ENCODE measurements at regions not wholly inside any gene's neighbourhood (a gene's known extent, or its start where the extent isn't known, plus 50 kb on each side); places are given as distances from the start of the nearest gene placed in this dataset.

- Mint-ChIP-seq H3K27me3 (ENCODE audit: low read depth) (peaks cover 15% of the 10 kb centered on the region), H3K4me1 (no peaks in the 10 kb centered on the region), H3K36me3 (ENCODE audit: low read depth) (no peaks in the 10 kb centered on the region)
Measured at GRCh38 chr6:1244278-1244677, 67.6 kb upstream of the FOXQ1 start.

DNA sequence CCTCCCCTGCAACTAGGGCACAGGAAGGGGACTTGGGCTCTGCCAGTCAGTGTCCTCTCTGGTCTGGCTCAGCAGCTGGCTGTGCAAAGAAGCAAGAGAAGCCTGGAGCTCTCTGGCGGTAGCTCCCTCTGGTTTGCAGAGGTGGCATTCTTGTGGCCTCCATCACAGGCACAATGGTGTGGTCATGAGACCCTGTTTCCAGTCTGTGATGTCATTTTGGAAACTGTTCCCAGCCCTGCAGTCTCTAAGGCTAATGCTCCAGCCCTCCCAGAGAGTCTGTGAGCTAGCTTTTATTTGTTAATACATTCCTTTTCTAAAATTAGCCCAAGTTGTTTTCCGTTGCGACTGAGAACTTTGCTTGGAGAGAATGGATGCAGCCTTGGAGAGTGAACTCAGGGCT is 69.5 kb upstream of the FOXQ1 start:
- peaks cover 8% of the 10 kb centered on the region for H3K27me3 Mint-ChIP-seq (ENCODE audit: low read depth)
- no peaks in the 10 kb centered on the region for H3K4me1 Mint-ChIP-seq
- TF ChIP-seq, protein P1, sequence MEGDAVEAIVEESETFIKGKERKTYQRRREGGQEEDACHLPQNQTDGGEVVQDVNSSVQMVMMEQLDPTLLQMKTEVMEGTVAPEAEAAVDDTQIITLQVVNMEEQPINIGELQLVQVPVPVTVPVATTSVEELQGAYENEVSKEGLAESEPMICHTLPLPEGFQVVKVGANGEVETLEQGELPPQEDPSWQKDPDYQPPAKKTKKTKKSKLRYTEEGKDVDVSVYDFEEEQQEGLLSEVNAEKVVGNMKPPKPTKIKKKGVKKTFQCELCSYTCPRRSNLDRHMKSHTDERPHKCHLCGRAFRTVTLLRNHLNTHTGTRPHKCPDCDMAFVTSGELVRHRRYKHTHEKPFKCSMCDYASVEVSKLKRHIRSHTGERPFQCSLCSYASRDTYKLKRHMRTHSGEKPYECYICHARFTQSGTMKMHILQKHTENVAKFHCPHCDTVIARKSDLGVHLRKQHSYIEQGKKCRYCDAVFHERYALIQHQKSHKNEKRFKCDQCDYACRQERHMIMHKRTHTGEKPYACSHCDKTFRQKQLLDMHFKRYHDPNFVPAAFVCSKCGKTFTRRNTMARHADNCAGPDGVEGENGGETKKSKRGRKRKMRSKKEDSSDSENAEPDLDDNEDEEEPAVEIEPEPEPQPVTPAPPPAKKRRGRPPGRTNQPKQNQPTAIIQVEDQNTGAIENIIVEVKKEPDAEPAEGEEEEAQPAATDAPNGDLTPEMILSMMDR (conservative IDR thresholded peaks at IDR 0.05) = no peak
- H3K4me3 Mint-ChIP-seq = no peak overlapping the region
- DNase-seq (ENCODE audit: low read depth, low spot score) = no peak
- no peaks in the 10 kb centered on the region for H3K36me3 Mint-ChIP-seq (ENCODE audit: low read depth)
- H3K9me3 Mint-ChIP-seq = no peaks in the 10 kb centered on the region
- no peak overlapping the region for H3K27ac Mint-ChIP-seq (ENCODE audit: unreplicated experiment)

More at GRCh38 chr6:1244278-1244677, 67.6 kb upstream of the FOXQ1 start:
- H3K27ac Mint-ChIP-seq (ENCODE audit: unreplicated experiment) = no peak overlapping the region
- peaks cover 5% of the 10 kb centered on the region for H3K9me3 Mint-ChIP-seq
- TF ChIP-seq, protein P1 (conservative IDR thresholded peaks at IDR 0.05) = no peak
- no peak overlapping the region for H3K4me3 Mint-ChIP-seq
- no peak for DNase-seq (ENCODE audit: low read depth, low spot score)

DNA sequence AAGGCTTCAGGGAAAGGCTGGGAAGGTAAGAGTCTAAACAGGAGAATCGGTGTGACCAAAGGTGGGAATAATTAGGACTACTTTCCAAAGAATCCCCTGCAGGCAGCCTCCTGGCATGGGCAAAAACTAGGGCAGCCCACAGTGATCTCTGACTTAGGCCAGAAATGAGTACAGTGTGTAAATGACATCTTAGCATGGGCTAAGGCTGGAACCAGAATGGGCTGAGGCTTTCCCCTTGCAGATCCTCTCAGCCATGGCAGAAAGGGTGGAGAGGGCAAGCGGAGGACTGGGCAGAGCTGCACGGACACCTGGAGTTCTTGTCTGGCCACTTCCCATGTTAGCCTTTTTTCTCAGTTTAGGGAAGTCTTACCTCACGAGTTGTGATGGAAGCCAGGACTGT is 69.9 kb upstream of the FOXQ1 start:
- Mint-ChIP-seq H3K4me1 (no peaks in the 10 kb centered on the region), H3K27ac (ENCODE audit: unreplicated experiment) (no peak overlapping the region), H3K36me3 (ENCODE audit: low read depth) (no peaks in the 10 kb centered on the region), H3K9me3 (no peaks in the 10 kb centered on the region), H3K4me3 (no peak overlapping the region), H3K27me3 (ENCODE audit: low read depth) (peaks cover 9% of the 10 kb centered on the region)
- TF ChIP-seq, protein P1 (conservative IDR thresholded peaks at IDR 0.05) = no peak
- no peak for DNase-seq (ENCODE audit: low read depth, low spot score)

DNA sequence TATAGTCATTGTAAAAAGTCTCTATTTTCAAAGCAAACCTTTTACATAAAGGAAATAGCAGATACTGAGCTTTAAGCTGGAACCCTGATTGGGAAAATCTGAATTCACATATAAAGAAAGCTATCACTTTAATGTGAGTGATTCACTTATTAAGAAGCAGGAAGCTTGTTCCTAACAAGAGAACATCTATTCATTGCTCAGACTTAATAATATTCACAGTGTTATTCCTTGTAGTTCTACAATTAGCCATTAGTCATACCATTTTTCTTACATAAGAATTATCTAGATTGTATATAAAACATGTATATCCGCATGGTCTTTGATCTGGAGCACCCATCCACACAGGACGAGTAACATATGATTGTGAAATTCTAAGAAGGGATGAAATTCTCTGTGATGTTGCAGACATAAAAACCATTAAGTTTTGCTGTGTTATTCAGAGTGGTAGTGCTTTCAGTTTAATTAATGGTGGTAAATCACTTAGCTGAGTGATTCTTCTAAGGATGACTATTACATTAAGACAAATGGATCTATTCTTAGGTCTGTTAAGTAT is 71.1 kb upstream of the FOXQ1 start:
- TF ChIP-seq, protein P1 (conservative IDR thresholded peaks at IDR 0.05) = no peak
- H3K4me1 Mint-ChIP-seq = no peaks in the 10 kb centered on the region
- no peaks in the 10 kb centered on the region for H3K9me3 Mint-ChIP-seq
- no peaks in the 10 kb centered on the region for H3K36me3 Mint-ChIP-seq (ENCODE audit: low read depth)
- H3K27ac Mint-ChIP-seq (ENCODE audit: unreplicated experiment) = no peak overlapping the region
- no peak overlapping the region for H3K4me3 Mint-ChIP-seq
- DNase-seq (ENCODE audit: low read depth, low spot score) = no peak
- H3K27me3 Mint-ChIP-seq (ENCODE audit: low read depth) = peaks cover 12% of the 10 kb centered on the region

DNA sequence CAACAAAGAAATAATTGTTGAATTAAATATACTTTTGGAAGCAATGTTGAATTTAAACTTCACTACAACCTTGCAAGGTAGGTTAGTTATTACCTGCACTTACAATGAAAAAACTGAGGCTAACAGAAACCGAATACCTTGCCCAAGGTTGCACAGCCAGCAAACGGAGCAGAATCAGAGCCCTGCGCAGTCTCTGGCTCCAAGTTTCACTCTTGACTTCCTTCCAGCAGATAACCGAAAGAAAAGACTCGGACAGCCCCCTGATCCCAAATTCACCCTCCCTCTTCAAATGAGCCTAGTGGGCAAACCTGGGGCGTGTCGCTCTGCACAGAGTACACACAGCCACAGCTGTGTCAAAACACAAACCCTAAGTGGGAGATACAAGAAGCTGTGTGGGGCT is 72.1 kb upstream of the FOXQ1 start:
- TF ChIP-seq, protein P1 (conservative IDR thresholded peaks at IDR 0.05) = no peak
- H3K27me3 Mint-ChIP-seq (ENCODE audit: low read depth) = peaks cover 12% of the 10 kb centered on the region
- no peaks in the 10 kb centered on the region for H3K9me3 Mint-ChIP-seq
- H3K27ac Mint-ChIP-seq (ENCODE audit: unreplicated experiment) = no peak overlapping the region
- H3K36me3 Mint-ChIP-seq (ENCODE audit: low read depth) = no peaks in the 10 kb centered on the region
- DNase-seq (ENCODE audit: low read depth, low spot score) = no peak
- no peak overlapping the region for H3K4me3 Mint-ChIP-seq
- H3K4me1 Mint-ChIP-seq = no peaks in the 10 kb centered on the region
